Esophagus (tissue), 2 donors: ENCODE measurements at regions not wholly inside any gene's neighbourhood (a gene's known extent, or its start where the extent isn't known, plus 50 kb on each side); places are given as distances from the start of the nearest gene placed in this dataset.

Source experiments
- H3K27ac ChIP-seq, 2 donors: one replicate each; pipeline ENCODE4 v1.5.1; 2013; ENCODE audit warnings: low read depth in 2 of 2, mild to moderate bottlenecking in 2 of 2, inconsistent platforms in 1 of 2, low read length in 1 of 2, moderate library complexity in 1 of 2
- H3K27me3 ChIP-seq, 2 donors: one replicate each; pipeline ENCODE4 v1.6.1; 2013; ENCODE audit warnings: low read length in 2 of 2, control low read depth in 1 of 2, mild to moderate bottlenecking in 1 of 2; ENCODE audit not compliant: insufficient read depth in 2 of 2, control insufficient read depth in 1 of 2
- H3K36me3 ChIP-seq, 2 donors: one replicate each; pipeline ENCODE4 v1.6.1; 2013; ENCODE audit warnings: low read length in 1 of 2; ENCODE audit not compliant: control insufficient read depth in 2 of 2, insufficient read depth in 2 of 2
- H3K4me1 ChIP-seq, 2 donors: one replicate each; pipeline ENCODE4 v1.6.1; 2013; ENCODE audit warnings: low read length in 1 of 2; ENCODE audit not compliant: control insufficient read depth in 2 of 2, insufficient read depth in 2 of 2
- H3K4me3 ChIP-seq, 2 donors: one replicate each; pipeline ENCODE4 v1.5.1; 2013; ENCODE audit warnings: low read length in 2 of 2, mild to moderate bottlenecking in 2 of 2, low read depth in 1 of 2, moderate library complexity in 1 of 2
- H3K9me3 ChIP-seq, 2 donors: one replicate each; pipeline ENCODE4 v1.6.1; 2013; ENCODE audit warnings: mild to moderate bottlenecking in 2 of 2, low read depth in 1 of 2, low read length in 1 of 2, moderate library complexity in 1 of 2; ENCODE audit not compliant: control insufficient read depth in 2 of 2, insufficient read depth in 1 of 2
- WGBS, 2 donors: extraction: QIAGEN DNeasy Blood & Tissue Kit; methylation state at CpG; one replicate each; pipeline ENCODE4 v1.1.7; 2013; 5-methylcytosine and 5-hydroxymethylcytosine counted together
- donor health status: healthy with polysubstance abuse.
- donor health status: Bipolar disorder and iron deficiency.

DNA sequence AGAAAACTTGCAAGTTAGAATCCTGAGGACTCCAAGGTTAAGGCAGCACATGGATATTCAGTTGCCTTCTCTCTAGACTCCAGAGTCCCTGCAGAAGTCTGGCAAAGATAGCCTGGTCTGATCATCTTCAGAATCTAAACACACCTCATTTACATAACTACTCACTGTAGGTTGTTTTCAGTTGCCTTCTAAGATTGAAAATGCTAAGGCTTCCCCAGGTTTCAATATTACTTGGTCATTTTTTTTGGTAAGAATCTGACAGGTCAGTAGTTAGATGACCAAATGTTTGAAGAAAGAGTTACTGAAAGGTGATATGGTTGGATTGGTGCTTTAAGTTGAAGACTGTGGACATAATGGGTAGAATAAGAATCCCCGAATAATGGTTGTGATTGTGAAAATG lies 205.4 kb upstream of the KCNJ16 start:
- no peaks in the 10 kb centered on the region for H3K27me3 ChIP-seq
- no peaks in the 10 kb centered on the region for H3K9me3 ChIP-seq
- H3K36me3 ChIP-seq = no peaks in the 10 kb centered on the region
- H3K27ac ChIP-seq = no peak overlapping the region
- H3K4me1 ChIP-seq = peaks cover 0 to 2% of the 10 kb centered on the region in 2 donors
- WGBS, 2 donors = 81 to 91% methylated on average over 1 of the region's 1 CpG
- no peak overlapping the region for H3K4me3 ChIP-seq

DNA sequence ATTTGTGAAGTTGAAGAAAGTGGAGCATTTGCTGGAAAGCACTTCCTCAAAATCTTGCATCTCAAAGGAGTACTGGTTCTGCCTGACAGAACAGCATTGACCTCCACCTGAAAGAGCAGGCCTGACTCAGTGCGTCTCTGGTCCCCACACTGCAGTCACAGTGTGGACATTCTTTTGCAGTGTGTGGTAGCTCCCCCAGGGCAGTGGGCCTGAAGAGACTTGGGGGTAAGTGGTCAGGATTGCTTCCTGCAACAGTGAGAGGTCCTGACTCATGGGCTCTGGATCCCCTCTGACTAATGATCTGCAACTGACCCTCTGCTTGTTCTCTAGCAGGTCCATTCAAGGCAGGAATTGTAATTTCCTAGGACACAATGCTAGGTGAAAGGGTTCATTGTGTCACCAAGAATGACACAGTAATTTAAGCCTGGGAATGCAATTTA lies 204.9 kb upstream of the KCNJ16 start:
- H3K27ac ChIP-seq = no peak overlapping the region
- H3K4me3 ChIP-seq = no peak overlapping the region

DNA sequence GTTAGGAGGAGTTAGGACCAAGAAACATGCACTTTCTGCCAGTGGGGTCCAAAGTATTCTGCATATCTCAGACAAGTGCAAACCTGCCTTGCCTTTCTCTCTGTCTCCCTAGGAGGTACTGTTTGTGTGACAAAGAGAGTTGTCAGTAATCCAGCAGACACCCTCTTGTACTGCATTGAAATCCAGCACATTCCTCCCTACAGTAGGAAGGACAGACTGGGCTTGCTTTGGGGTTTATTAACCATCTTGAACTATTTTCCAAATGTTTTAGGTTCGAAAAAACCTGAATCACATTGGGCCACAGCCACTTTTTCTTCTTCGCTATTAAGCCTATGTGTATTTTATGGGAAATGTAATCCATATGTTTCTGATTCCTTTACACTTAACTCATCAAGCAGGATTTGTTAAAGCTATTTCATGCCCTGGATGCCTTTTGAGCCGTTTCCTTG lies 204.2 kb upstream of the KCNJ16 start:
- Histone ChIP-seq H3K27ac (no peak overlapping the region), H3K36me3 (no peaks in the 10 kb centered on the region), H3K27me3 (no peaks in the 10 kb centered on the region), H3K4me1 (peaks cover 0 to 2% of the 10 kb centered on the region in 2 donors), H3K4me3 (no peak overlapping the region), H3K9me3 (no peaks in the 10 kb centered on the region)
- WGBS, 2 donors = 25 to 53% methylated on average over 3 of the region's 3 CpGs

More for the DNA sequence above, 204.9 kb upstream of the KCNJ16 start:
- WGBS, 2 donors = 67 to 88% methylated on average over 1 of the region's 1 CpG
- Histone ChIP-seq H3K36me3 (no peaks in the 10 kb centered on the region), H3K4me1 (peaks cover 0 to 2% of the 10 kb centered on the region in 2 donors), H3K27me3 (no peaks in the 10 kb centered on the region), H3K9me3 (no peaks in the 10 kb centered on the region)

DNA sequence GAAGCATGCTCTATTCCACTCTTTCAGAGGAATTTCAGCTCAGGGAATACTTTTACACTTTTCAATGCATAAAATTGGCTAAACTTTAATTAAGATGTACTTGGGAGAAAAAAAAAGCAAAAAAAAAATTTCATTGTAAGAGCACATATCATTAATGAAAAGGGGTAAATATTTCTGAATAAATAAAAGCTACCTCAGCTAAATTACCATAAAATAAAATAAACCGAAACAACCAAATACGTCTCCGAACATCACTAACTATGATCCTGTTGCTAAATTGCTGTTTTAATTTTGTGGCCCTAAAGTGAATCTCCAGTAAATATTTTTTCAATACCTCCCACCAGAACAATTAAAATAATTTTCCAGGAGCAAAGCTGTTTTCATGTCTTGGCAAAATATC lies 203.7 kb upstream of the KCNJ16 start:
- 98 to 99% methylated on average over 3 of the region's 3 CpGs for WGBS, 2 donors
- H3K27me3 ChIP-seq = no peaks in the 10 kb centered on the region
- H3K4me1 ChIP-seq = peaks cover 0 to 2% of the 10 kb centered on the region in 2 donors
- no peaks in the 10 kb centered on the region for H3K9me3 ChIP-seq
- H3K36me3 ChIP-seq = no peaks in the 10 kb centered on the region
- H3K4me3 ChIP-seq = no peak overlapping the region
- H3K27ac ChIP-seq = no peak overlapping the region

DNA sequence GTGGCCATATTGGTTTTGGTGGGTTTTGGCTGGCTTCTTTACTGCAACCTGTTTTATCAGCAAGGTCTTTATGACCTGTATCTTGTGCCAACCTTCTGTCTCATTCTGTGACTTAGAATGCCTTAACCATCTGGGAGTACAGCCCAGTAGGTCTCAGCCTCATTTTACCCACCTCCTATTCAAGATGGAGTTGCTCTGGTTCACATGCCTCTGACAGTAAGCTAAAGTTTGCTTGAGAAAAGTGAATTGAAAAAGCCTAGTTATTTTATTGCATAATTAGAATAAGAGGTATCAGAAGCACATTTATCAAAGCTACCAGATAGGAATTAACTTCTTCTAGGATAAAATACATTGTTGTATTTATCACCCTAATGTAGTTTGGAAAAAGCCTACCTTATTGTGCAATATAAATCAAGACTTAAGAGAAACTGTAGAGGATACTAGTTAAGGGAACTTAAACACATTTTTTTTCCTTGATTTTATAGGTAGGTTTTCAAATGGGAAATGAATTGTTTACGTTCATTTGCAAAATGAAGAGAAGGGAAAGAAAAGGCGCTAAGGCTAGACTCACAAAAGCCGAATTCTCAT lies 202.3 kb upstream of the KCNJ16 start:
- WGBS, 2 donors = 92 to 95% methylated on average over 3 of the region's 3 CpGs
- no peaks in the 10 kb centered on the region for H3K9me3 ChIP-seq
- H3K27me3 ChIP-seq = no peaks in the 10 kb centered on the region
- no peak overlapping the region for H3K27ac ChIP-seq
- no peaks in the 10 kb centered on the region for H3K36me3 ChIP-seq
- peaks cover 0 to 2% of the 10 kb centered on the region in 2 donors for H3K4me1 ChIP-seq
- no peak overlapping the region for H3K4me3 ChIP-seq

DNA sequence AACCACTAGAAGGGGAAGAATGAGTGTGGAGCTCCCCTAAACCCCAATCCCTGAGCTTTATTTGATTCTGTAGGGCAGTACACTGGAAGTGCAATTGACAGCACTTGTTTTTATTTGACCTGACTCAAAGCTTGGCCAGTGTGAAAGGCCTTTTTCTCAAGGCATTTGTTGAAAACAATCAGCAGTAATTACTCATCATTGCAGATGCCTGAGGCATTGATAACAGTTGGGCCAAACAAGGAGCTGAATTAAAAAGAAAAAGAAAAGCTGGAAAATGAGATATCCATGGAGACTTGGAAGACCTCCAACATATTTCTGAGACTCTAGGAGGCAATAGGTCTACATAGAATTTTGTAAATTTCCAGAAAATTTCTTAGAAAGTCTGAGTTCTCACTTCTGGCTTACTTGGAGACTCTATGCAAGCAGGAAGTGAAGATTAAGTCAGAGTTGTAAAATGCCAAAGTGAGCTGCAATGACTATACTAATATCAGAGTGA lies 200.8 kb upstream of the KCNJ16 start:
- Histone ChIP-seq H3K27ac (no peak overlapping the region), H3K4me1 (peaks cover 0 to 2% of the 10 kb centered on the region in 2 donors), H3K27me3 (no peaks in the 10 kb centered on the region), H3K36me3 (no peaks in the 10 kb centered on the region), H3K4me3 (no peak overlapping the region), H3K9me3 (no peaks in the 10 kb centered on the region)

DNA sequence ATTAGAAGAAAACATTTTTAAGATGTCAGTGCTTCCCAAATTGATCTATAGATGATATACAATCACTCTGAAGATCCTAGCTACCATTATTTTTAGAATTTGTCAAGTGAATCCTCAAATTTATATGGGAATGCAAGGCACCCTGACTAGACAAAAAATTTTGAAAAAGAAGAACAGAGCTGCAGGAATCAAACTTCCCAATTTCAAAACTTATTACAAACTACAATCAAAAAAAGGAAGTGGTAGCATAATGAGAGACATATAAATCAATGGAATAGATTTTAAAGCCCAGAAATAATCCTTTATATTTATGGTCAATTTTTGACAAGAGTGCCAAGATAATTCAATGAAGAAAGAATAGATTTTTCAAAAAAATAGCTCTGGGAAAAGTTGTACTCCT lies 198.3 kb upstream of the KCNJ16 start:
- H3K4me1 ChIP-seq = no peaks in the 10 kb centered on the region
- no peaks in the 10 kb centered on the region for H3K27me3 ChIP-seq
- no peaks in the 10 kb centered on the region for H3K36me3 ChIP-seq
- no peaks in the 10 kb centered on the region for H3K9me3 ChIP-seq
- no peak overlapping the region for H3K4me3 ChIP-seq
- no peak overlapping the region for H3K27ac ChIP-seq

DNA sequence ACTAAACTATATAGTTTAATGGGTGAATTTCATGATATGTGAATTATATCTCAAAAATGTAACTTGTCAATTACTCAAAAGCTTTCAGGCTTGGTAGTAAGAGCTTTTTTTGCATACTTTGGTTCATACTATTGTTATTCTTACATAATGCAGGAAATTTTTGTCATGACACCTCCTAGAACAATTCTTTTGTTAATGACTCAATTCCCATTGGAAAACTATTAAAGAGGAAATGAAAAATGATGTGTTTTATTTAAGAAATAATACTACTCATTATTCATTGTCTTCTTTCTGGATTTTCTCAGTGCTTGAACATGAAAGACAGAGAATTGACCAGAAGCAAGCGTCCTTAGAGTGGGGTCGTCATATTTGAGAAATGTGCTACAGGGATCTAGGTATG lies 196.4 kb upstream of the KCNJ16 start:
- Histone ChIP-seq H3K27ac (no peak overlapping the region), H3K9me3 (no peaks in the 10 kb centered on the region), H3K36me3 (no peaks in the 10 kb centered on the region), H3K4me1 (no peaks in the 10 kb centered on the region), H3K27me3 (no peaks in the 10 kb centered on the region), H3K4me3 (no peak overlapping the region)
- 86 to 90% methylated on average over 2 of the region's 2 CpGs for WGBS, 2 donors

DNA sequence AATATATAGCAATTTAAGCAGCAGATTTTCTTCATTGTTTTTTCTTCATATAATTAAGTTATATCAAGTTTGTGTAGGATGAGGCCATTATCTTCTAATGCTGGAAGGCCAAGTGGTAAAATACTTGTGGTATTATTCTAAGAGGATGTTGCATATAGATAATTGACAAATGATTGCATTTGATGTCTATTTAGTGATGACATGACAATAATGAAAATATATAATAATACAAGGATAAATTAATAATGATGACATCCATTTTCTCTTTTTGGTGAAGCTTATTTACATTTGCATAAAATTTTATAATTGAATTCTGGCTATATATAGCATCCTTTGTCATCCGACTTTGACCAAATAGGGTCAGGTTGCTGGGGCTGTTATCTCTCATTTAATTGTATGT lies 195.4 kb upstream of the KCNJ16 start:
- no peaks in the 10 kb centered on the region for H3K4me1 ChIP-seq
- WGBS, 2 donors = 0 to 60% methylated on average over 1 of the region's 1 CpG
- no peaks in the 10 kb centered on the region for H3K9me3 ChIP-seq
- no peak overlapping the region for H3K4me3 ChIP-seq
- H3K36me3 ChIP-seq = no peaks in the 10 kb centered on the region
- no peak overlapping the region for H3K27ac ChIP-seq
- no peaks in the 10 kb centered on the region for H3K27me3 ChIP-seq

- 91 to 98% methylated on average over 4 of the region's 4 CpGs for WGBS, 2 donors
- H3K4me3 ChIP-seq = no peak overlapping the region
- no peaks in the 10 kb centered on the region for H3K4me1 ChIP-seq
- no peaks in the 10 kb centered on the region for H3K36me3 ChIP-seq
- no peak overlapping the region for H3K27ac ChIP-seq
- H3K27me3 ChIP-seq = no peaks in the 10 kb centered on the region
- no peaks in the 10 kb centered on the region for H3K9me3 ChIP-seq
These were observed 194.4 kb upstream of the KCNJ16 start for GRCh38 chr17:69880591-69881112.
